NOMO-1 (cell line): ENCODE measurements at regions not wholly inside any gene's neighbourhood (a gene's known extent, or its start where the extent isn't known, plus 50 kb on each side); places are given as distances from the start of the nearest gene placed in this dataset.
A peak's percentile ranks its signal among the peaks of the same experiment; 100 is the strongest.

Experiments
- DNase-seq, 2 experiments: peaks; one replicate each; lab custom pipeline; 2025; ENCODE audit not compliant: unreplicated experiment in 2 of 2; lab: John Stamatoyannopoulos, UW

DNA sequence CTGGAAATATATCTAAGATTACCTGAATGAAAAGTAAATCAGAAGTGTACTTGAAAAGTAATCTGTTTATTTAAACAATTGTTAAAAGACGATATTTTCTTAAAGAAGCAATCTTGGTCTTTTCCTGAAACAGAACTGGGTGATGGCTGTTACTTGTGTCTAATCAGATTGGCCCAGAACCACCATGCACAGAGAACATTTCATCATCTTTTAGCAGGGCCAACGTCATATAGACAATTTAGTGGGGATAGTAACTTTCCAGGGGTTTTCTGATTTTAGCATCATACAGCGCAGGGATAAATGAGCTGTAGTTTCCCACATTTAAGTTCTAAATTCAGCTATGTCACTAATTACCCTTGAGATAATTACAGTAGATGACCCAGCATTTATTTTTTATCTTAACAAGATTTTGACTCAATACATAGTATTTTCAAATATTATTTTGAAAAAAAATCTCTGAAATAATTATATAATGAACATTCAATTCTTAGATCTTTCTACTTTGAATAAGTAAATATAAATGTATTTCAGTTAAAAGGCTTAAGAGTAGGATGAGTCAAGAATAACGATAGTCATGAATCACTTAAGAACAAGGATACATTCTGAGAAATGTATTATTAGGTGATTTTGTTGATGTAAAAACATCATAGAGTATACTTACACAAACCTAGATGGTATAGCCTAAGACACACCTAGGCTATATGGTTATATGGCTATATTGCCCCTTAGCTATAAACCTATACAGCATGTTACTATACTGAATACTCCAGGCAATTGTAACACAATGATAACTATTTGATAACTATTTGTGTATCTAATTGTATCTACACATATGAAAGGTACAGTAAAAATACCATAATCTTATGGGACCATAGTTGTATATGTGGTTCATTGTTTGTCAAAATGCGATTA, 103.8 kb upstream of the MME start:
- DNase-seq: no peak

GRCh38 chr3:154973851-154974250, 106.3 kb upstream of the MME start:
- no peak for DNase-seq

GRCh38 chr3:154972951-154973350, 107.2 kb upstream of the MME start:
- DNase-seq: no peak

DNA sequence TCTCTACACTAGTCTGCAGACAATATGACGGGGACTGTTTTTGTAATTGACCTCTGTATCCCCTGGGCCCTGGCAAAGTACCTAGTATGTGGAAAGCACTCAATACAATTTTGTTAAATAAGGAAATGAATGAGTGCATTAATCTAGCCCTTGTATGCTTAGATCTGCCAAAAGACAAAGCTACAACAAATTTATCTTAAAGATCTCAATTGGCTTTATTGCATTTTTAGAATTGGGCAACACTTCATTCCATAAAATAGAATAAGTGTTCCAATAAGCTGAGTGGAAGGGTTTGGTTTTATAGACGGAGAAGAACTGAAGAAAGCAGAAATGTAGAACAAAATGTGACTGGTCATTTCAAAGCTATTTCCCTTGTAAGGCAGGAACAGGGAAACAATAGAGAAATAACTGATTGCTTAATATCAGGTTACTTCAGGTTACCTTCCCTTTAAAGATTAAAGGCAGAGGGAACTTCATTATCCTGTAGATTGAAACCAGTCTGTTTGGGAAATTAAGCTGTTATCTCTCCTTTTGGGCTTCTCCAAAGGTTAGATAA, 108.3 kb upstream of the MME start:
- DNase-seq: peak; percentile 33 to 74

- DNase-seq: peak in 1 of 2 experiments; percentile 51
These were observed 108.8 kb upstream of the MME start for GRCh38 chr3:154971341-154971740.

GRCh38 chr3:154970797-154971196, 109.3 kb upstream of the MME start:
- peak; percentile 65 for DNase-seq

DNA sequence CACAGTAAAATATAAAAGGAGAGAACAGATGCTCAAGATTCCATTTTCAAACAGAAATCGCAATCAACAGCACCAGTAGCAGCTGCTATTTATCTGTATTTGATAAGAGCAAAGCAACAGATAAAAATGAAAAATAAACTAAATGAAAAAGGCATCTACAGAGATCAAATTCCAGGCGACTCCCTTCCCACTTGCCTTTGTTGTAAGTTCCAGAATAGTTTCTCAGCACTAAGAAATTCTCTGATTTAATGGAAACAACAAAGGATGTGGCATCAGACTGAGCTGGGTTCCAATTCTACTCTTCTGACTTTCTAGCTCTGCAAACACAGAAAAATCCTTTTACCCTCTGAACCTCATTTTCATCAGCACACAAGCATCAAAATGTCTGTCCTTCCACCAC, 110.8 kb upstream of the MME start:
- DNase-seq: no peak

GRCh38 chr3:154967090-154967489, 113.0 kb upstream of the MME start:
- DNase-seq: no peak

GRCh38 chr3:154956815-154957214, 123.3 kb upstream of the MME start:
- DNase-seq: no peak

GRCh38 chr3:154955907-154956533, 124.1 kb upstream of the MME start:
- no peak for DNase-seq

DNA sequence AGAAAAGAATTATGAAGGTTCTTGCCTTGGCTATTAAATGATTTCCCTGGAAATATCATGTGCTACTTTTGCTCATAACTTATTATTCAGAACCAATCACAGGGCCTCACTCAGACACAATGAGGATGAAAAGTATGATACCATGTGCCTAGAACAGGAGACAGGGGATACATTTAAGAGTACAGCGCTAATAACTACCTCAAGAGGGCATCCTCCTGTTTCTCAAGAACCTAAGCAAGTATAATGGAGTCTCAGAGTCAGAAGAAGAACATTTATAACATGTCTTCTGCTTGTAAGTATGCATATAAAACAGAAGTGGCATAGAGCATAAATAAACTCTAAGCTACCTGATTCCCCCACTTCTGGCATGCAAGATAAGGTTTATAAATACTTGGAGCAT, 125.4 kb upstream of the MME start:
- DNase-seq: peak; percentile 40 to 70

- DNase-seq: no peak
These were observed 126.6 kb upstream of the MME start for GRCh38 chr3:154953538-154953937.

GRCh38 chr3:154952553-154952952, 127.6 kb upstream of the MME start:
- DNase-seq: no peak

DNA sequence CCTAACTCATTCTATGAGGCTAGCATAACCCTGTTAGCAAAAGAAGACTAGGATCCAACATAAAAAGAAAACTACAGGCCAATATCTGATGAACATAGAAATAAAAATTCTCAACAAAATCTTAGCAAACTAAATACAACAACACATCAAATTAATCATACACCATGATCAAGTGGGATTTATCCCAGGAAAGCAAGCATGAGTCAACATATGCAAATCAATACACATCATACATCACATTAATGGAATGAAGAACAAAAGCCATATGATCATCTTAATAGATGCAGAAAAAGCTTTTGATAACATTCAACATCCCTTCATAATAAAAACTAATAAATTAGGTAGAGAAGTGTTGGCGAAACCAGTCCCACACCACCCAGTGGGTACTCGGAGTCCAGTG, 136.1 kb upstream of the MME start:
- no peak for DNase-seq

DNA sequence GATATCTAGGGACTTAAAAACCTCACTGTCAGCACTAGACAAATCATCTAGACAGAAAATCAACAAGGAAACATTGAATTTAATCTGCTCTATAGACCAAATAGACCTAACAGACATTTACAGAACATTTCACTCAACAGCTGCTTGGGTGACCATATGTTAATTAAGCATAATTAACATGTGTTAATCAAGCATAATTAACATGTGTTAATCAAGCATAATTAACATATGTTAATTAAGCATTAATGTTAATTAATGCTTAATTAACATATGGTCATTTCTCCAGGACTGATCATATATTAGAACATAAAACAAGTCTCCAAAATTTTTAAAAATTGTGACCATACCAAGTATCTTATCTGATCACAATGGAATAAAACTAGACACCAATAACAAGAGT, 137.3 kb upstream of the MME start:
- no peak for DNase-seq

- DNase-seq: no peak
These were observed 143.9 kb upstream of the MME start for GRCh38 chr3:154936196-154936595.

DNA sequence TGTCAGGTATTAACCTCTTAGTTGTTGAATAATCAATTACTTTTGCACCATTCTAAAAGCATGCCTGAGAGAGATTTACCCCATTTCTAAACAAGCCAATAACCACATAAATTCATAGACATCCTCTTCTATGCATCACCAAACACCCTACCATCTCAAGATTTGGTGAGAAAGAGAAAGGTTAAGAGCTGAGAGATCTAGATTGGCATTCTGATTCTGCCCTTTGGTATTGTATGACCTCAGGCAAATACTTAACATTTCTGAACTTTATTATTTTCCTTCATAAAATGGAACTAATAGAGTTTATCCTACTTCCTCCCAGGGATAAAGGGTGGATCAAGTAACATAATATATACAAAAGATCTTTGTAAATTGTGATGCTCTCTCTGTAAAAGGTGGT, 146.5 kb upstream of the MME start:
- DNase-seq: no peak

GRCh38 chr3:154932633-154933032, 147.5 kb upstream of the MME start:
- DNase-seq: no peak

- DNase-seq: no peak
These were observed 148.6 kb upstream of the MME start for GRCh38 chr3:154931484-154931883.

GRCh38 chr3:154926721-154927120, 153.4 kb upstream of the MME start:
- no peak for DNase-seq

GRCh38 chr3:154921351-154921750, 158.8 kb upstream of the MME start:
- no peak for DNase-seq

GRCh38 chr3:154919226-154919625, 160.9 kb upstream of the MME start:
- DNase-seq: no peak
